Omental fat pad (tissue), 3 donors: ENCODE measurements at regions not wholly inside any gene's neighbourhood (a gene's known extent, or its start where the extent isn't known, plus 50 kb on each side); places are given as distances from the start of the nearest gene placed in this dataset.

Experiments used
- ATAC-seq: fragments of 150-250 bp; one replicate; pipeline ENCODE4 v1.9.1; 2016; ENCODE audit warnings: mild to moderate bottlenecking, moderate library complexity; ENCODE audit not compliant: low FRiP score
- DNase-seq: peaks from one replicate; pipeline ENCODE4 v3.0.0-alpha.2; 2019; ENCODE audit warnings: low spot score
- CTCF ChIP-seq, 3 donors: fragments of 450-650 bp; IDR thresholded peaks; one replicate each; pipeline ENCODE4 v1.5.1; 2016 to 2017; ENCODE audit warnings: antibody characterized with exemption in 3 of 3, mild to moderate bottlenecking in 3 of 3, moderate library complexity in 2 of 3

GRCh38 chr2:139241286-139241685, 461.1 kb upstream of the NXPH2 start:
- no peak for TF ChIP-seq CTCF (IDR thresholded peaks at IDR 0.05)
- no peak for DNase-seq
- ATAC-seq, result no peak

- DNase-seq (no peak), ATAC-seq (no peak)
- no peak for TF ChIP-seq CTCF (IDR thresholded peaks at IDR 0.05)
These were observed 456.8 kb upstream of the NXPH2 start for GRCh38 chr2:139237023-139237422.

- no peak for TF ChIP-seq CTCF (IDR thresholded peaks at IDR 0.05)
- ATAC-seq, result no peak
- DNase-seq, result no peak
These were observed 450.7 kb upstream of the NXPH2 start for GRCh38 chr2:139230881-139231280.

GRCh38 chr2:139228276-139228675, 448.1 kb upstream of the NXPH2 start:
- DNase-seq (no peak), ATAC-seq (no peak)
- TF ChIP-seq CTCF (IDR thresholded peaks at IDR 0.05), result no peak

- ATAC-seq (no peak), DNase-seq (no peak)
- TF ChIP-seq CTCF (IDR thresholded peaks at IDR 0.05), result no peak
These were observed 445.8 kb upstream of the NXPH2 start for GRCh38 chr2:139225961-139226360.

GRCh38 chr2:139218181-139218580, 438.0 kb upstream of the NXPH2 start:
- DNase-seq (no peak), ATAC-seq (no peak)
- no peak for TF ChIP-seq CTCF (IDR thresholded peaks at IDR 0.05)

- DNase-seq, result no peak
- ATAC-seq, result no peak
- no peak for TF ChIP-seq CTCF (IDR thresholded peaks at IDR 0.05)
These were observed 437.5 kb upstream of the NXPH2 start for GRCh38 chr2:139217641-139218040.
